IMR-90 (cell line): ENCODE measurements at regions not wholly inside any gene's neighbourhood (a gene's known extent, or its start where the extent isn't known, plus 50 kb on each side); places are given as distances from the start of the nearest gene placed in this dataset.

ENCODE experiments used
- ATAC-seq: fragments of 200-7000 bp; cut with Tn5 transposase; 2 replicates; pipeline ENCODE4 v1.9.1; 2020; ENCODE audit warnings: low read depth, mild to moderate bottlenecking, moderate library complexity
- BruUV-seq: library from RNA; stranded (reverse); fragments of 400-500 nt; replicated peaks from 2 replicates; lab custom pipeline; 2021; lab: Mats Ljungman, UMichigan
- CTCF ChIA-PET: fragments of 300-600 bp; formaldehyde crosslinking; extraction: SDS; loops from one replicate; lab custom pipeline; 2021; ENCODE audit warnings: antibody characterized with exemption; lab: Yijun Ruan, JAX
- POLR2A ChIA-PET: fragments of 300-600 bp; sonication (Branson Sonifier 250); formaldehyde crosslinking; loops from one replicate; lab custom pipeline; 2022; ENCODE audit warnings: antibody characterized with exemption; ENCODE audit not compliant: unreplicated experiment; lab: Charles Lee
- DNase-seq: peaks from one replicate; pipeline ENCODE4 v3.0.0; 2013
- H2AFZ ChIP-seq: replicated peaks from 2 replicates; pipeline ENCODE3; 2013; ENCODE audit warnings: low read length, mild to moderate bottlenecking; ENCODE audit not compliant: poor library complexity
- H2AK5ac ChIP-seq: 2 replicates; pipeline ENCODE4 v1.6.1; 2013; ENCODE audit warnings: low read depth, low read length, inconsistent platforms
- H2AK9ac ChIP-seq: replicated peaks from 2 replicates; pipeline ENCODE3; 2013; ENCODE audit warnings: mild to moderate bottlenecking, low read depth, low read length, moderate library complexity; ENCODE audit not compliant: poor library complexity
- H2BK120ac ChIP-seq: 2 replicates; pipeline ENCODE4 v1.6.1; 2013; ENCODE audit warnings: low read depth, low read length, inconsistent platforms
- H2BK15ac ChIP-seq: 3 replicates; pipeline ENCODE4 v1.6.1; 2013; ENCODE audit warnings: low read depth, low read length, inconsistent platforms
- H2BK20ac ChIP-seq: 2 replicates; pipeline ENCODE4 v1.6.1; 2013; ENCODE audit warnings: low read depth, mild to moderate bottlenecking, inconsistent platforms, low read length, moderate library complexity
- H2BK5ac ChIP-seq: 2 replicates; pipeline ENCODE4 v1.6.1; 2013; ENCODE audit warnings: mild to moderate bottlenecking, low read depth, low read length, inconsistent platforms; ENCODE audit not compliant: poor library complexity, severe bottlenecking
- H3K14ac ChIP-seq: replicated peaks from 2 replicates; pipeline ENCODE4 v1.6.1; 2013; ENCODE audit warnings: low read depth, low read length, inconsistent platforms
- H3K18ac ChIP-seq: 2 replicates; pipeline ENCODE4 v1.6.1; 2013; ENCODE audit warnings: low read depth, low read length, control low read depth
- H3K23ac ChIP-seq: 2 replicates; pipeline ENCODE4 v1.6.1; 2013; ENCODE audit warnings: low read depth, low read length, inconsistent platforms
- H3K27ac ChIP-seq: 2 replicates; pipeline ENCODE4 v1.5.1; 2013; ENCODE audit warnings: mild to moderate bottlenecking, control low read depth, low read length; ENCODE audit not compliant: insufficient read depth
- H3K27me3 ChIP-seq: 2 replicates; pipeline ENCODE4 v1.6.1; 2013; ENCODE audit warnings: low read length; ENCODE audit not compliant: control insufficient read depth, insufficient read depth
- H3K36me3 ChIP-seq: 2 replicates; pipeline ENCODE4 v1.6.1; 2013; ENCODE audit warnings: low read length, mixed read lengths; ENCODE audit not compliant: control insufficient read depth, insufficient read depth
- H3K4ac ChIP-seq: 2 replicates; pipeline ENCODE4 v1.6.1; 2013; ENCODE audit warnings: low read depth, low read length, inconsistent platforms
- H3K4me1 ChIP-seq: 2 replicates; pipeline ENCODE4 v1.6.1; 2013; ENCODE audit warnings: low read length, mixed read lengths; ENCODE audit not compliant: control insufficient read depth, insufficient read depth
- H3K4me2 ChIP-seq: 2 replicates; pipeline ENCODE4 v1.6.1; 2013; ENCODE audit warnings: low read depth, mild to moderate bottlenecking, control low read depth, low read length, moderate library complexity
- H3K4me3 ChIP-seq: 2 replicates; pipeline ENCODE4 v1.5.1; 2013; ENCODE audit warnings: low read depth, mild to moderate bottlenecking, control low read depth, low read length, moderate library complexity; ENCODE audit not compliant: insufficient read depth
- H3K56ac ChIP-seq: 2 replicates; pipeline ENCODE4 v1.6.1; 2013; ENCODE audit warnings: low read length, inconsistent platforms; ENCODE audit not compliant: insufficient read depth; ENCODE audit errors: extremely low read depth
- H3K79me1 ChIP-seq, 2 experiments: 2 replicates each; pipeline ENCODE4 v1.6.1; 2013; ENCODE audit warnings: low read length in 2 of 2, inconsistent platforms in 1 of 2, low read depth in 1 of 2
- H3K9ac ChIP-seq: 2 replicates; pipeline ENCODE4 v1.6.1; 2013; ENCODE audit warnings: low read depth, low read length, control low read depth
- H3K9me1 ChIP-seq: 2 replicates; pipeline ENCODE4 v1.6.1; 2013; ENCODE audit warnings: low read length, inconsistent platforms; ENCODE audit not compliant: insufficient read depth
- H3K9me3 ChIP-seq: 2 replicates; pipeline ENCODE4 v1.6.1; 2013; ENCODE audit warnings: low read length; ENCODE audit not compliant: control insufficient read depth, insufficient read depth
- H4K20me1 ChIP-seq: 2 replicates; pipeline ENCODE4 v1.6.1; 2013; ENCODE audit warnings: low read length, inconsistent platforms; ENCODE audit not compliant: insufficient read depth
- H4K5ac ChIP-seq: 2 replicates; pipeline ENCODE4 v1.6.1; 2013; ENCODE audit warnings: mild to moderate bottlenecking, low read depth, low read length, control low read depth
- H4K8ac ChIP-seq, 2 experiments: 2 replicates each; pipeline ENCODE4 v1.6.1; 2013; ENCODE audit warnings: low read depth in 2 of 2, low read length in 2 of 2, control low read depth in 1 of 2, inconsistent platforms in 1 of 2
- H4K91ac ChIP-seq: 2 replicates; pipeline ENCODE4 v1.6.1; 2013; ENCODE audit warnings: low read depth, low read length, inconsistent platforms; ENCODE audit not compliant: insufficient read depth
- CEBPB ChIP-seq: IDR thresholded peaks from 2 replicates; pipeline ENCODE4 v1.6.1; 2012; ENCODE audit warnings: low read depth, low read length, improper control_type of control experiment
- FOS ChIP-seq: fragments of 150-350 bp; IDR thresholded peaks from 2 replicates; pipeline ENCODE4 v1.6.1; 2016; ENCODE audit warnings: low read depth, low read length
- MAFK ChIP-seq: IDR thresholded peaks from 2 replicates; pipeline ENCODE4 v1.6.1; 2012; ENCODE audit warnings: low read depth, low read length, improper control_type of control experiment
- MAZ ChIP-seq: IDR thresholded peaks from 2 replicates; pipeline ENCODE4 v1.6.1; 2012; ENCODE audit warnings: low read depth, mild to moderate bottlenecking, low read length, improper control_type of control experiment, moderate library complexity, borderline replicate concordance
- MXI1 ChIP-seq: IDR thresholded peaks from 2 replicates; pipeline ENCODE4 v1.6.1; 2012; ENCODE audit warnings: low read depth, mild to moderate bottlenecking, low read length, moderate library complexity, borderline replicate concordance
- NFE2L2 ChIP-seq: fragments of 150-350 bp; IDR thresholded peaks from 2 replicates; pipeline ENCODE4 v1.6.1; 2016; ENCODE audit warnings: low read depth, mild to moderate bottlenecking, low read length
- RAD21 ChIP-seq: IDR thresholded peaks from 2 replicates; pipeline ENCODE4 v1.6.1; 2012; ENCODE audit warnings: low read length, improper control_type of control experiment
- RCOR1 ChIP-seq: IDR thresholded peaks from 2 replicates; pipeline ENCODE4 v1.6.1; 2012; ENCODE audit warnings: mild to moderate bottlenecking, low read length, improper control_type of control experiment; ENCODE audit not compliant: insufficient replicate concordance
- SMC3 ChIP-seq: fragments of 150-350 bp; IDR thresholded peaks from 2 replicates; pipeline ENCODE4 v1.6.1; 2016; ENCODE audit warnings: low read depth, mild to moderate bottlenecking, antibody characterized with exemption, low read length, moderate library complexity
- dilution Hi-C: fragments of 300-500 bp; cut with HindIII; formaldehyde crosslinking; loops from one replicate; pipeline ENCODE4 v1.14.3; 2018; ENCODE audit warnings: low sequenced_read_pairs; ENCODE audit not compliant: unreplicated experiment
- in situ Hi-C: fragments of 300-500 bp; cut with MboI; formaldehyde crosslinking; loops from 3 replicates; pipeline ENCODE4 v1.14.3; 2019; ENCODE audit warnings: low sequenced_read_pairs, inconsistent platforms, mixed read lengths
- intact Hi-C: fragments of 100-400 bp; cut with micrococcal nuclease; formaldehyde crosslinking; loops from 2 replicates; pipeline ENCODE4 v1.10.0; 2022
- TF ChIP-seq, protein P1 (sequence below): conservative IDR thresholded peaks from 2 replicates; pipeline ENCODE4 v1.5.1; 2012; ENCODE audit warnings: mild to moderate bottlenecking, low read depth, low read length, improper control_type of control experiment
- TF ChIP-seq, protein P2 (sequence below): fragments of 150-350 bp; IDR thresholded peaks from 2 replicates; pipeline ENCODE4 v1.6.1; 2017; ENCODE audit warnings: mild to moderate bottlenecking, antibody characterized with exemption, low read length, low read depth
- TF ChIP-seq, protein P3 (sequence below): fragments of 150-350 bp; IDR thresholded peaks from 2 replicates; pipeline ENCODE4 v1.6.1; 2016; ENCODE audit warnings: low read depth, mild to moderate bottlenecking, low read length, moderate library complexity, borderline replicate concordance

DNA sequence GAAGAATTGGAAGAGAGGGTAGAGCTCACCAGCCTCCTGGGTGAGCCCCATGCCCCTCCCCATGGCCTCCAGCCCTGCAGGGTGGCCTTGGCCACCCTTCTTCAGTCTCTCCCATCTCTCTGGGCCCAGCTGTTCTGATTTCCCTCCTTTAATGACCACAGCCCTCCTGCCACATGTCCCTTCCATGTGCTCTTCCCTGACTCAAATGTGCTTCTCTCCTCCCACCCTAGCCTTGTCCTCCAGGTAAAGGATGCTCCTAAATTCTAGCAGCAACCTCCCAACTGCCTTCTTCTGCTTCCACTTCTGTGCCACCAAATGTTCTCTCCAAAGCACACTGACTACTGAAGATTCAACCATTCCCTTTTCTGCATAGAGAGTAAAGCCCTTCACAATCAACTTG, 83.0 kb downstream of the ADRA2C start:
- Histone ChIP-seq H3K4me2 (no peak overlapping the region), H4K5ac (no peak overlapping the region), H4K91ac (no peak overlapping the region), H3K9me1 (no peaks in the 10 kb centered on the region; the same call in 1 of the 2 replicates), H2AFZ (no peak overlapping the region), H3K27ac (no peak overlapping the region), H3K18ac (no peak overlapping the region), H2BK5ac (no peak overlapping the region), H2BK15ac (no peak overlapping the region), H4K8ac (no peak overlapping the region), H3K56ac (no peak overlapping the region), H3K79me1 (no peaks in the 10 kb centered on the region), H3K27me3 (peaks cover 13% of the 10 kb centered on the region), H3K4ac (no peak overlapping the region), H3K4me3 (no peak overlapping the region), H2BK120ac (no peak overlapping the region), H4K20me1 (no peaks in the 10 kb centered on the region), H2AK5ac (no peak overlapping the region), H3K9ac (no peak overlapping the region), H3K36me3 (no peaks in the 10 kb centered on the region), H3K23ac (no peak overlapping the region), H2BK20ac (no peak overlapping the region), H3K4me1 (no peaks in the 10 kb centered on the region), H3K14ac (no peak overlapping the region), H3K9me3 (peaks cover 6% of the 10 kb centered on the region), H2AK9ac (no peak overlapping the region)
- ATAC-seq = no peak
- POLR2A ChIA-PET = no interaction called here
- no TSS peak for BruUV-seq
- in situ Hi-C loops = no loop called here
- CTCF ChIA-PET = no interaction called here
- intact Hi-C loops = no loop called here
- no peak for DNase-seq
- dilution Hi-C loops = no loop called here
- TF ChIP-seq CEBPB = no peak
- TF ChIP-seq NFE2L2 = no peak
- no peak for TF ChIP-seq MAZ
- TF ChIP-seq, protein P1, sequence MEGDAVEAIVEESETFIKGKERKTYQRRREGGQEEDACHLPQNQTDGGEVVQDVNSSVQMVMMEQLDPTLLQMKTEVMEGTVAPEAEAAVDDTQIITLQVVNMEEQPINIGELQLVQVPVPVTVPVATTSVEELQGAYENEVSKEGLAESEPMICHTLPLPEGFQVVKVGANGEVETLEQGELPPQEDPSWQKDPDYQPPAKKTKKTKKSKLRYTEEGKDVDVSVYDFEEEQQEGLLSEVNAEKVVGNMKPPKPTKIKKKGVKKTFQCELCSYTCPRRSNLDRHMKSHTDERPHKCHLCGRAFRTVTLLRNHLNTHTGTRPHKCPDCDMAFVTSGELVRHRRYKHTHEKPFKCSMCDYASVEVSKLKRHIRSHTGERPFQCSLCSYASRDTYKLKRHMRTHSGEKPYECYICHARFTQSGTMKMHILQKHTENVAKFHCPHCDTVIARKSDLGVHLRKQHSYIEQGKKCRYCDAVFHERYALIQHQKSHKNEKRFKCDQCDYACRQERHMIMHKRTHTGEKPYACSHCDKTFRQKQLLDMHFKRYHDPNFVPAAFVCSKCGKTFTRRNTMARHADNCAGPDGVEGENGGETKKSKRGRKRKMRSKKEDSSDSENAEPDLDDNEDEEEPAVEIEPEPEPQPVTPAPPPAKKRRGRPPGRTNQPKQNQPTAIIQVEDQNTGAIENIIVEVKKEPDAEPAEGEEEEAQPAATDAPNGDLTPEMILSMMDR = no peak
- no peak for TF ChIP-seq MAFK
- TF ChIP-seq, protein P2, sequence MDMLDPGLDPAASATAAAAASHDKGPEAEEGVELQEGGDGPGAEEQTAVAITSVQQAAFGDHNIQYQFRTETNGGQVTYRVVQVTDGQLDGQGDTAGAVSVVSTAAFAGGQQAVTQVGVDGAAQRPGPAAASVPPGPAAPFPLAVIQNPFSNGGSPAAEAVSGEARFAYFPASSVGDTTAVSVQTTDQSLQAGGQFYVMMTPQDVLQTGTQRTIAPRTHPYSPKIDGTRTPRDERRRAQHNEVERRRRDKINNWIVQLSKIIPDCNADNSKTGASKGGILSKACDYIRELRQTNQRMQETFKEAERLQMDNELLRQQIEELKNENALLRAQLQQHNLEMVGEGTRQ = no peak
- no peak for TF ChIP-seq RCOR1
- TF ChIP-seq FOS = no peak
- TF ChIP-seq, protein P3, sequence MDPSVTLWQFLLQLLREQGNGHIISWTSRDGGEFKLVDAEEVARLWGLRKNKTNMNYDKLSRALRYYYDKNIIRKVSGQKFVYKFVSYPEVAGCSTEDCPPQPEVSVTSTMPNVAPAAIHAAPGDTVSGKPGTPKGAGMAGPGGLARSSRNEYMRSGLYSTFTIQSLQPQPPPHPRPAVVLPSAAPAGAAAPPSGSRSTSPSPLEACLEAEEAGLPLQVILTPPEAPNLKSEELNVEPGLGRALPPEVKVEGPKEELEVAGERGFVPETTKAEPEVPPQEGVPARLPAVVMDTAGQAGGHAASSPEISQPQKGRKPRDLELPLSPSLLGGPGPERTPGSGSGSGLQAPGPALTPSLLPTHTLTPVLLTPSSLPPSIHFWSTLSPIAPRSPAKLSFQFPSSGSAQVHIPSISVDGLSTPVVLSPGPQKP = no peak
- TF ChIP-seq RAD21 = no peak
- no peak for TF ChIP-seq SMC3
- TF ChIP-seq MXI1 = no peak
